Astrocyte (in vitro differentiated cells and primary cell): ENCODE measurements at regions not wholly inside any gene's neighbourhood (a gene's known extent, or its start where the extent isn't known, plus 50 kb on each side); places are given as distances from the start of the nearest gene placed in this dataset.

ENCODE experiments used
- EZH2 ChIP-seq: IDR thresholded peaks from 2 replicates; pipeline ENCODE4 v1.6.1; 2012; ENCODE audit warnings: mild to moderate bottlenecking, low read length, inconsistent platforms; ENCODE audit not compliant: insufficient read depth
- TF ChIP-seq, protein P1 (sequence below): IDR thresholded peaks from 2 replicates; pipeline ENCODE4 v1.5.1; 2011; ENCODE audit warnings: low read depth, mild to moderate bottlenecking, inconsistent platforms, low read length, moderate library complexity; ENCODE audit not compliant: insufficient read depth

DNA sequence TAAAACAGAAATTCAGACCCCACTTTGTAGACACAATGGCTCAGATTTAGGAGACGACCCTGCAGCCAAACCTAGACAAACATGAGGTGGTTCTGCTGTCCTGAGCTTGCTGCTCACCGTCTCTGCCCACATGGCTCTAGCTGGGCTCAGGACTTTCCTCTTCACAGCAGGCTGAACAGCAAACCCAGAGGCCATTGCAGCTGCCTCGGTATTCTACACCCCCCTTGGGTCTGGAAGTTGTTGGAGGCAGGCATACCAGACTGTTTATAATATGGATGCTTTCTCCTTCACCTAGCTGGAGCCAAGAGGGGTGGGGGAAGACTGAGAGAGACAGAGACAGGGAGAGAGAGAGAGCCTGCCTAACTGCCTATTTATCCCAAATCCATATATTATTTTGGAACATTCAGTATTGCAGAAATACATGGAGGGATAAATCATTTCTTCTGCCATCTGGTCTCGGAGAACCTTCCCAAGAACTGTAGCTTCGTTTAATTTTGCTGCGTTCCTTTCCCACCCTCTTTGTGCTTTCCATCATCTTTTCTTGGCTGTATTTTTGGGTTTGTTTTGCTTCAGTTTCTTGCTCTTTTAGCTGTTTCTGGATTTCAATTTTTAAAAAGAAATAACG, 628.2 kb upstream of the RBFOX1 start:
- TF ChIP-seq, protein P1, sequence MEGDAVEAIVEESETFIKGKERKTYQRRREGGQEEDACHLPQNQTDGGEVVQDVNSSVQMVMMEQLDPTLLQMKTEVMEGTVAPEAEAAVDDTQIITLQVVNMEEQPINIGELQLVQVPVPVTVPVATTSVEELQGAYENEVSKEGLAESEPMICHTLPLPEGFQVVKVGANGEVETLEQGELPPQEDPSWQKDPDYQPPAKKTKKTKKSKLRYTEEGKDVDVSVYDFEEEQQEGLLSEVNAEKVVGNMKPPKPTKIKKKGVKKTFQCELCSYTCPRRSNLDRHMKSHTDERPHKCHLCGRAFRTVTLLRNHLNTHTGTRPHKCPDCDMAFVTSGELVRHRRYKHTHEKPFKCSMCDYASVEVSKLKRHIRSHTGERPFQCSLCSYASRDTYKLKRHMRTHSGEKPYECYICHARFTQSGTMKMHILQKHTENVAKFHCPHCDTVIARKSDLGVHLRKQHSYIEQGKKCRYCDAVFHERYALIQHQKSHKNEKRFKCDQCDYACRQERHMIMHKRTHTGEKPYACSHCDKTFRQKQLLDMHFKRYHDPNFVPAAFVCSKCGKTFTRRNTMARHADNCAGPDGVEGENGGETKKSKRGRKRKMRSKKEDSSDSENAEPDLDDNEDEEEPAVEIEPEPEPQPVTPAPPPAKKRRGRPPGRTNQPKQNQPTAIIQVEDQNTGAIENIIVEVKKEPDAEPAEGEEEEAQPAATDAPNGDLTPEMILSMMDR: no peak
- TF ChIP-seq EZH2: no peak
